ENCODE measurements at regions not wholly inside any gene's neighbourhood (a gene's known extent, or its start where the extent isn't known, plus 50 kb on each side); places are given as distances from the start of the nearest gene placed in this dataset.

GRCh38 chr7:155992538-155992937, 180.3 kb upstream of the SHH start:
- H3K36me3 ChIP-seq (ENCODE audit: control insufficient read depth, insufficient read depth, low read length): no peaks in the 10 kb centered on the region
- no peaks in the 10 kb centered on the region for H3K4me1 ChIP-seq (ENCODE audit: control insufficient read depth, insufficient read depth, low read length)
- H3K27me3 ChIP-seq (ENCODE audit: control insufficient read depth, insufficient read depth, low read length): no peaks in the 10 kb centered on the region
- H3K9me3 ChIP-seq (ENCODE audit: control insufficient read depth, low read depth, low read length): peaks cover 3% of the 10 kb centered on the region
- no peak for DNase-seq
- H3K27ac ChIP-seq (ENCODE audit: low read length): no peak overlapping the region
- no peak overlapping the region for H3K4me3 ChIP-seq (ENCODE audit: low read length)
- 80% methylated on average over 1 of the region's 11 CpGs for WGBS (ENCODE audit: insufficient coverage, low lambda C conversion rate)

DNA sequence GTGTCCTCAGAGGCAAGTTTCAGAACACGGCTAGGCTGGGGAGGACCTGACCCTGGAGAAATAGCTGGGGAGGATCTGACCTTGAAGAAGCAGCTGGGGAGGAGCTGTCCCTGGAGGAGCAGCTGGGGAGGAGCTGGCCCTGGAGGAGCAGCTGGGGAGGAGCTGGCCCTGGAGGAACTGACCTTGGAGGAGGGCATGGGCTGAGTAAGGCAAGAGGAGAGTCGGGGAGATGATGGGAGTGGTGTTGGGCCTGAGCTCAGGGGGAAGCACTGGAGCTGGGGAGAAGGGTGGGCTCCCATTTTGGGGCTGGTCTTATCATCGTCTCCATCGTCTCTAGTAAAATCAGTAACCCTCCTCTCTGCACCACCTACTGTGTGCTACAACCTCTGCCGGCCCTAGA, 179.8 kb upstream of the SHH start:
- H3K4me1 ChIP-seq (ENCODE audit: control insufficient read depth, insufficient read depth, low read length): no peaks in the 10 kb centered on the region

GRCh38 chr7:155991470-155991869, 179.2 kb upstream of the SHH start:
- Histone ChIP-seq H3K36me3 (ENCODE audit: control insufficient read depth, insufficient read depth, low read length) (no peaks in the 10 kb centered on the region), H3K4me1 (ENCODE audit: control insufficient read depth, insufficient read depth, low read length) (no peaks in the 10 kb centered on the region), H3K27ac (ENCODE audit: low read length) (no peak overlapping the region), H3K27me3 (ENCODE audit: control insufficient read depth, insufficient read depth, low read length) (no peaks in the 10 kb centered on the region), H3K4me3 (ENCODE audit: low read length) (no peak overlapping the region), H3K9me3 (ENCODE audit: control insufficient read depth, low read depth, low read length) (peaks cover 3% of the 10 kb centered on the region)
- DNase-seq: no peak
- no CpG with 5 or more reads among the region's 5 CpGs for WGBS (ENCODE audit: insufficient coverage, low lambda C conversion rate)

More for the DNA sequence above, 179.8 kb upstream of the SHH start:
- DNase-seq: no peak
- Histone ChIP-seq H3K27me3 (ENCODE audit: control insufficient read depth, insufficient read depth, low read length) (no peaks in the 10 kb centered on the region), H3K36me3 (ENCODE audit: control insufficient read depth, insufficient read depth, low read length) (no peaks in the 10 kb centered on the region), H3K9me3 (ENCODE audit: control insufficient read depth, low read depth, low read length) (peaks cover 3% of the 10 kb centered on the region), H3K27ac (ENCODE audit: low read length) (no peak overlapping the region), H3K4me3 (ENCODE audit: low read length) (no peak overlapping the region)
- WGBS (ENCODE audit: insufficient coverage, low lambda C conversion rate): no CpG with 5 or more reads among the region's 5 CpGs

DNA sequence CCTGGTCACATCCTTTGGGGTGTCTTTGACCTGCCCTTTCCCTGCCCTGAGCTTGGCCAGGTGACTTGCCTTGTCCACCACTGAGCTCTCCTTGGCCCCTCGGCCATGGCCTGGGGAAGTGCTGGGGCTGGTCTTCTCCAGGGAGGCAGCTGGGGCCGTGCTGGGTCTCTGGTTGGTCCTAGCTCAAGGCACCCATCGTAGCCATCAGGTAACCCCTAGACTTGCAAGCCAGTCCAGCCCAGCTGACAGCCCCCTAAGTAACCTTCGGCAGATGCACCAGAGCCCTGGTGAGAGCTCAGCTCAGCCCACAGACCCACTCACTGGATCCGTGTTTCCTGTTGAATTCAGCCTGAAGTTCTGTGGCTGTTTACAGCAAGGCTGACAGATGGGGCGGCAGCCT, 176.2 kb upstream of the SHH start:
- Histone ChIP-seq H3K4me1 (ENCODE audit: control insufficient read depth, insufficient read depth, low read length) (no peaks in the 10 kb centered on the region), H3K27me3 (ENCODE audit: control insufficient read depth, insufficient read depth, low read length) (no peaks in the 10 kb centered on the region), H3K36me3 (ENCODE audit: control insufficient read depth, insufficient read depth, low read length) (no peaks in the 10 kb centered on the region), H3K9me3 (ENCODE audit: control insufficient read depth, low read depth, low read length) (peaks cover 3% of the 10 kb centered on the region), H3K27ac (ENCODE audit: low read length) (no peak overlapping the region), H3K4me3 (ENCODE audit: low read length) (no peak overlapping the region)
- WGBS (ENCODE audit: insufficient coverage, low lambda C conversion rate): no CpG with 5 or more reads among the region's 6 CpGs
- DNase-seq: no peak

DNA sequence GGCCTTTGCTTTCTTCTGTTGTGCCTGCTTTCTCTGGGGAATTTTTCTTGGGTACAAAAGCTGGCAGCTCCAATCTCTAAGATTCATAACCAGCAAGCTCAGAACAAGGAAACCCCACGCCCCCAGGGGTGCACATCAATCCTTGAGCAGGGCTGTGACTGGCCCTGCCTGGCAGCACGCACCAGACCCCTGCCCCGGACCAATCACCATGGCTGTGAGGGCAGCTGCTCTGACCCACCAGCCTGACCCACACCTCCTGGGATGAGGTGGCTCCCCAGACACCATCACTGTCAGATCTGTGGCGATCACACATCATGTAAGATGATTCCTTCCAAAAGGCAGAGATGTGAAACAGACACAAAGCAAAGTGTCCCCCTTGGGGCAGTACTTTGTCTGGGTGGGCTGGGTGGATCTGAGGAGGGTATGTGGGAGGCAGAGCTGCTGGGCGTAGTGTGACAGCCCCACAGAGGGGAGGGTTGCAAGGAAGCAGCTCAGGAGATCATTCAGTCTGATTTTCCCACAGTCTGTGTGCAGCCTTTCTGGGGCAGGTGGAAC, 175.5 kb upstream of the SHH start:
- H3K27me3 ChIP-seq (ENCODE audit: control insufficient read depth, insufficient read depth, low read length): no peaks in the 10 kb centered on the region
- WGBS (ENCODE audit: insufficient coverage, low lambda C conversion rate): no CpG with 5 or more reads among the region's 5 CpGs
- peaks cover 3% of the 10 kb centered on the region for H3K9me3 ChIP-seq (ENCODE audit: control insufficient read depth, low read depth, low read length)
- H3K27ac ChIP-seq (ENCODE audit: low read length): no peak overlapping the region
- no peaks in the 10 kb centered on the region for H3K36me3 ChIP-seq (ENCODE audit: control insufficient read depth, insufficient read depth, low read length)
- no peak for DNase-seq
- H3K4me3 ChIP-seq (ENCODE audit: low read length): no peak overlapping the region
- no peaks in the 10 kb centered on the region for H3K4me1 ChIP-seq (ENCODE audit: control insufficient read depth, insufficient read depth, low read length)

GRCh38 chr7:155986497-155987160, 174.4 kb upstream of the SHH start:
- H3K4me1 ChIP-seq (ENCODE audit: control insufficient read depth, insufficient read depth, low read length): no peaks in the 10 kb centered on the region
- H3K27me3 ChIP-seq (ENCODE audit: control insufficient read depth, insufficient read depth, low read length): no peaks in the 10 kb centered on the region
- peaks cover 3% of the 10 kb centered on the region for H3K9me3 ChIP-seq (ENCODE audit: control insufficient read depth, low read depth, low read length)
- no peak overlapping the region for H3K27ac ChIP-seq (ENCODE audit: low read length)
- no peaks in the 10 kb centered on the region for H3K36me3 ChIP-seq (ENCODE audit: control insufficient read depth, insufficient read depth, low read length)
- H3K4me3 ChIP-seq (ENCODE audit: low read length): no peak overlapping the region
- no CpG with 5 or more reads among the region's 10 CpGs for WGBS (ENCODE audit: insufficient coverage, low lambda C conversion rate)
- no peak for DNase-seq

GRCh38 chr7:155985518-155986250, 173.4 kb upstream of the SHH start:
- no peak overlapping the region for H3K27ac ChIP-seq (ENCODE audit: low read length)
- no CpG with 5 or more reads among the region's 12 CpGs for WGBS (ENCODE audit: insufficient coverage, low lambda C conversion rate)
- no peak for DNase-seq
- H3K4me1 ChIP-seq (ENCODE audit: control insufficient read depth, insufficient read depth, low read length): no peaks in the 10 kb centered on the region
- H3K9me3 ChIP-seq (ENCODE audit: control insufficient read depth, low read depth, low read length): peaks cover 3% of the 10 kb centered on the region
- no peak overlapping the region for H3K4me3 ChIP-seq (ENCODE audit: low read length)
- H3K27me3 ChIP-seq (ENCODE audit: control insufficient read depth, insufficient read depth, low read length): no peaks in the 10 kb centered on the region
- no peaks in the 10 kb centered on the region for H3K36me3 ChIP-seq (ENCODE audit: control insufficient read depth, insufficient read depth, low read length)

- no CpG with 5 or more reads among the region's 15 CpGs for WGBS (ENCODE audit: insufficient coverage, low lambda C conversion rate)
- no peak for DNase-seq
- no peaks in the 10 kb centered on the region for H3K27me3 ChIP-seq (ENCODE audit: control insufficient read depth, insufficient read depth, low read length)
- H3K4me3 ChIP-seq (ENCODE audit: low read length): no peak overlapping the region
- no peaks in the 10 kb centered on the region for H3K4me1 ChIP-seq (ENCODE audit: control insufficient read depth, insufficient read depth, low read length)
- no peaks in the 10 kb centered on the region for H3K36me3 ChIP-seq (ENCODE audit: control insufficient read depth, insufficient read depth, low read length)
- H3K9me3 ChIP-seq (ENCODE audit: control insufficient read depth, low read depth, low read length): no peaks in the 10 kb centered on the region
- no peak overlapping the region for H3K27ac ChIP-seq (ENCODE audit: low read length)
Measured at GRCh38 chr7:155984609-155985405, 172.5 kb upstream of the SHH start.

- Histone ChIP-seq H3K9me3 (ENCODE audit: control insufficient read depth, low read depth, low read length) (no peaks in the 10 kb centered on the region), H3K36me3 (ENCODE audit: control insufficient read depth, insufficient read depth, low read length) (no peaks in the 10 kb centered on the region), H3K4me3 (ENCODE audit: low read length) (no peak overlapping the region), H3K4me1 (ENCODE audit: control insufficient read depth, insufficient read depth, low read length) (no peaks in the 10 kb centered on the region), H3K27me3 (ENCODE audit: control insufficient read depth, insufficient read depth, low read length) (peaks cover 3% of the 10 kb centered on the region), H3K27ac (ENCODE audit: low read length) (no peak overlapping the region)
- no peak for DNase-seq
- 100% methylated on average over 2 of the region's 10 CpGs for WGBS (ENCODE audit: insufficient coverage, low lambda C conversion rate)
Measured at GRCh38 chr7:155984028-155984580, 171.8 kb upstream of the SHH start.

- no peak for DNase-seq
- Histone ChIP-seq H3K36me3 (ENCODE audit: control insufficient read depth, insufficient read depth, low read length) (no peaks in the 10 kb centered on the region), H3K27me3 (ENCODE audit: control insufficient read depth, insufficient read depth, low read length) (peaks cover 4% of the 10 kb centered on the region), H3K27ac (ENCODE audit: low read length) (no peak overlapping the region), H3K4me3 (ENCODE audit: low read length) (no peak overlapping the region), H3K9me3 (ENCODE audit: control insufficient read depth, low read depth, low read length) (no peaks in the 10 kb centered on the region), H3K4me1 (ENCODE audit: control insufficient read depth, insufficient read depth, low read length) (no peaks in the 10 kb centered on the region)
- WGBS (ENCODE audit: insufficient coverage, low lambda C conversion rate): no CpG with 5 or more reads among the region's 14 CpGs
Measured at GRCh38 chr7:155983176-155983815, 171.0 kb upstream of the SHH start.
